H1 (cell line): ENCODE measurements at regions not wholly inside any gene's neighbourhood (a gene's known extent, or its start where the extent isn't known, plus 50 kb on each side); places are given as distances from the start of the nearest gene placed in this dataset.

Source experiments
- CTCF ChIA-PET: fragments of 300-600 bp; sonication (Branson Sonifier 250); formaldehyde crosslinking; loops from one replicate; lab custom pipeline; 2021; ENCODE audit not compliant: partially characterized antibody; lab: Charles Lee
- POLR2A ChIA-PET: fragments of 300-600 bp; sonication (Branson Sonifier 250); formaldehyde crosslinking; loops from one replicate; lab custom pipeline; 2021; ENCODE audit warnings: inconsistent platforms; ENCODE audit not compliant: partially characterized antibody; lab: Charles Lee
- DNase-seq, 2 experiments: peaks; one replicate each; pipeline versions ENCODE4 v3.0.0 to v3.0.0-alpha.2; 2010 to 2022; ENCODE audit warnings: low spot score in 2 of 2, low read depth in 1 of 2, mixed read lengths in 1 of 2
- FAIRE-seq: peaks from 2 replicates; lab custom pipeline; 2011; peaks lifted over from hg19 to GRCh38; lab: Jason Lieb, UNC
- H2AFZ ChIP-seq: 2 replicates; pipeline ENCODE4 v1.8.1; 2012; ENCODE audit warnings: low read length, inconsistent platforms
- H2AK5ac ChIP-seq: 2 replicates; pipeline ENCODE4 v1.6.1; 2013; ENCODE audit warnings: low read depth, low read length
- H2BK120ac ChIP-seq: replicated peaks from 2 replicates; pipeline ENCODE3; 2013; ENCODE audit warnings: low read depth, low read length, inconsistent platforms
- H2BK12ac ChIP-seq: 2 replicates; pipeline ENCODE4 v1.6.1; 2013; ENCODE audit warnings: low read depth, low read length
- H2BK15ac ChIP-seq: 2 replicates; pipeline ENCODE4 v1.6.1; 2013; ENCODE audit warnings: low read length
- H2BK20ac ChIP-seq: 2 replicates; pipeline ENCODE4 v1.6.1; 2013; ENCODE audit warnings: low read length
- H2BK5ac ChIP-seq: 2 replicates; pipeline ENCODE4 v1.6.1; 2013; ENCODE audit warnings: low read depth, low read length
- H3K14ac ChIP-seq: 2 replicates; pipeline ENCODE4 v1.6.1; 2013; ENCODE audit warnings: inconsistent platforms; ENCODE audit not compliant: insufficient read length
- H3K18ac ChIP-seq: 2 replicates; pipeline ENCODE4 v1.6.1; 2013; ENCODE audit warnings: low read length; ENCODE audit errors: extremely low read depth
- H3K23ac ChIP-seq: 2 replicates; pipeline ENCODE4 v1.6.1; 2013; ENCODE audit warnings: inconsistent platforms; ENCODE audit not compliant: insufficient read length
- H3K23me2 ChIP-seq: 2 replicates; pipeline ENCODE4 v1.6.1; 2013; ENCODE audit warnings: low read depth, low read length
- H3K27ac ChIP-seq: 2 replicates; pipeline ENCODE4 v1.6.1; 2011; ENCODE audit warnings: low read depth, low read length, inconsistent platforms
- H3K27me3 ChIP-seq, 4 experiments: replicated peaks in 1 of 4; 1 replicate in 1 of 4; 2 replicates in 3 of 4; pipeline versions ENCODE4 v1.6.1 to v1.8.1; 2011 to 2013; ENCODE audit warnings: low read length in 3 of 4, mild to moderate bottlenecking in 3 of 4, inconsistent platforms in 2 of 4, mixed read lengths in 2 of 4, moderate library complexity in 1 of 4; ENCODE audit not compliant: control insufficient read depth in 3 of 4, insufficient read depth in 3 of 4; ENCODE audit errors: extremely low read depth in 1 of 4
- H3K36me3 ChIP-seq, 4 experiments: 2 replicates each; pipeline versions ENCODE4 v1.6.1 to v1.8.1; 2011 to 2013; ENCODE audit warnings: mild to moderate bottlenecking in 4 of 4, low read length in 3 of 4, moderate library complexity in 2 of 4, control low read depth in 1 of 4, inconsistent platforms in 1 of 4; ENCODE audit not compliant: insufficient read depth in 4 of 4, control insufficient read depth in 2 of 4
- H3K4ac ChIP-seq: replicated peaks from 2 replicates; pipeline ENCODE3; 2013; ENCODE audit warnings: low read length, low read depth, mixed read lengths, inconsistent platforms; ENCODE audit not compliant: insufficient read length
- H3K4me1 ChIP-seq, 4 experiments: replicated peaks in 1 of 4; 1 replicate in 1 of 4; 2 replicates in 3 of 4; pipeline versions ENCODE4 v1.6.1 to v1.8.1; 2011 to 2013; ENCODE audit warnings: low read length in 3 of 4, inconsistent platforms in 2 of 4, mixed read lengths in 1 of 4; ENCODE audit not compliant: insufficient read depth in 4 of 4, control insufficient read depth in 3 of 4
- H3K4me2 ChIP-seq, 2 experiments: 2 replicates each; pipeline versions ENCODE4 v1.6.1 to v1.8.1; 2011 to 2013; ENCODE audit warnings: low read depth in 2 of 2, low read length in 2 of 2, control low read depth in 1 of 2, inconsistent platforms in 1 of 2, mild to moderate bottlenecking in 1 of 2; ENCODE audit not compliant: insufficient read depth in 1 of 2
- H3K4me3 ChIP-seq, 4 experiments: fragments of 200-600, 300-600 bp in 1 of 4; sonication (generic), shearing (Covaris generic), sonication (Bioruptor Twin) in 1 of 4; 2 replicates each; pipeline versions ENCODE4 v1.5.1 to v1.8.1; 2011 to 2016; ENCODE audit warnings: low read length in 4 of 4, low read depth in 3 of 4, control low read depth in 2 of 4, inconsistent platforms in 2 of 4, mild to moderate bottlenecking in 2 of 4, mixed read lengths in 1 of 4, moderate library complexity in 1 of 4; ENCODE audit not compliant: insufficient read depth in 2 of 4; ENCODE audit errors: extremely low read depth in 1 of 4
- H3K56ac ChIP-seq: replicated peaks from 2 replicates; pipeline ENCODE3; 2013; ENCODE audit warnings: low read depth, mild to moderate bottlenecking, mixed read lengths, low read length, inconsistent platforms; ENCODE audit not compliant: insufficient read length
- H3K79me1 ChIP-seq: 2 replicates; pipeline ENCODE4 v1.6.1; 2013; ENCODE audit warnings: low read depth, low read length, control low read depth
- H3K79me2 ChIP-seq, 2 experiments: 2 replicates each; pipeline versions ENCODE4 v1.6.1 to v1.8.1; 2012 to 2013; ENCODE audit warnings: low read length in 2 of 2, mild to moderate bottlenecking in 2 of 2, inconsistent platforms in 1 of 2; ENCODE audit not compliant: insufficient read depth in 2 of 2, control insufficient read depth in 1 of 2
- H3K9ac ChIP-seq, 4 experiments: replicated peaks in 1 of 4; 1 replicate in 1 of 4; 2 replicates in 3 of 4; pipeline versions ENCODE4 v1.6.1 to v1.8.1; 2011 to 2013; ENCODE audit warnings: low read depth in 3 of 4, low read length in 3 of 4, control low read depth in 2 of 4, mild to moderate bottlenecking in 2 of 4, moderate library complexity in 2 of 4, inconsistent platforms in 1 of 4; ENCODE audit errors: extremely low read depth in 1 of 4
- H3K9me3 ChIP-seq, 2 experiments: 2 replicates each; pipeline versions ENCODE4 v1.6.1 to v1.8.1; 2012 to 2013; ENCODE audit warnings: mild to moderate bottlenecking in 2 of 2, moderate library complexity in 2 of 2, control low read depth in 1 of 2, inconsistent platforms in 1 of 2, low read depth in 1 of 2, low read length in 1 of 2, mixed read lengths in 1 of 2; ENCODE audit not compliant: insufficient read depth in 2 of 2
- H4K20me1 ChIP-seq, 2 experiments: replicated peaks in 1 of 2; 2 replicates each; pipeline versions ENCODE3 to v1.8.1; 2011 to 2013; ENCODE audit warnings: inconsistent platforms in 2 of 2, low read length in 2 of 2, mild to moderate bottlenecking in 1 of 2; ENCODE audit not compliant: insufficient read depth in 2 of 2, control insufficient read depth in 1 of 2
- H4K5ac ChIP-seq: 2 replicates; pipeline ENCODE4 v1.6.1; 2013; ENCODE audit warnings: low read length, low read depth, mixed read lengths, inconsistent platforms; ENCODE audit not compliant: insufficient read length
- H4K8ac ChIP-seq: 2 replicates; pipeline ENCODE4 v1.8.0; 2013; ENCODE audit warnings: mild to moderate bottlenecking, moderate library complexity, low read length, inconsistent platforms; ENCODE audit not compliant: insufficient read depth; ENCODE audit errors: extremely low read depth
- H4K91ac ChIP-seq: replicated peaks from 2 replicates; pipeline ENCODE3; 2013; ENCODE audit warnings: low read length, mixed read lengths, inconsistent platforms; ENCODE audit not compliant: insufficient read length
- CBX5 ChIP-seq: fragments of 300-800, 300-1000 bp; sonication (generic); IDR thresholded peaks from 2 replicates; pipeline ENCODE4 v1.7.1; 2016; ENCODE audit warnings: antibody characterized with exemption, low read length, low read depth
- EGR1 ChIP-seq: IDR thresholded peaks from 2 replicates; pipeline ENCODE4 v1.6.1; 2011; ENCODE audit warnings: low read depth, low read length, borderline replicate concordance
- EZH2 ChIP-seq: fragments of 200-600 bp; sonication (generic); IDR thresholded peaks from 2 replicates; pipeline ENCODE4 v1.7.1; 2012; ENCODE audit warnings: low read depth, mild to moderate bottlenecking, moderate library complexity, low read length, inconsistent platforms; ENCODE audit not compliant: severe bottlenecking
- GABPA ChIP-seq: IDR thresholded peaks from 2 replicates; pipeline ENCODE4 v1.6.1; 2011; ENCODE audit warnings: mild to moderate bottlenecking, low read length, moderate library complexity, borderline replicate concordance; ENCODE audit not compliant: insufficient read depth
- MAFK ChIP-seq: IDR thresholded peaks from 2 replicates; pipeline ENCODE4 v1.6.1; 2012; ENCODE audit warnings: low read depth, mild to moderate bottlenecking, improper control_type of control experiment, low read length
- NRF1 ChIP-seq: IDR thresholded peaks from 2 replicates; pipeline ENCODE4 v1.6.1; 2011; ENCODE audit warnings: mild to moderate bottlenecking, low read depth, low read length, improper control_type of control experiment
- RNF2 ChIP-seq: fragments of 200-900, 300-1000 bp; sonication (generic); IDR thresholded peaks from 2 replicates; pipeline ENCODE4 v1.7.1; 2016; ENCODE audit warnings: borderline replicate concordance, low read depth, mild to moderate bottlenecking, antibody characterized with exemption, low read length; ENCODE audit not compliant: poor library complexity, severe bottlenecking; ENCODE audit errors: missing control alignments
- SAP30 ChIP-seq: fragments of 300-600 bp; sonication (generic); IDR thresholded peaks from 2 replicates; pipeline ENCODE4 v1.7.1; 2012; ENCODE audit warnings: low read length, moderate library complexity, mild to moderate bottlenecking, inconsistent platforms; ENCODE audit not compliant: insufficient read depth, insufficient replicate concordance
- SP1 ChIP-seq: IDR thresholded peaks from 2 replicates; pipeline ENCODE4 v1.6.1; 2011; ENCODE audit warnings: low read depth, low read length
- TAF7 ChIP-seq: optimal IDR thresholded peaks from 2 replicates; pipeline ENCODE3; 2011; ENCODE audit warnings: low read depth, mild to moderate bottlenecking, inconsistent platforms, low read length, moderate library complexity, borderline replicate concordance
- WGBS, 2 experiments: shearing (Covaris generic) in 1 of 2; methylation state at CpG; one replicate each; pipeline versions ENCODE4 v1.1.6 to v1.1.7; 2013 to 2015; ENCODE audit warnings: low lambda C conversion rate in 2 of 2, mixed read lengths in 2 of 2, inconsistent platforms in 1 of 2, low coverage in 1 of 2, missing lambda C conversion rate in 1 of 2; ENCODE audit not compliant: insufficient replicate concordance in 2 of 2, insufficient coverage in 1 of 2, insufficient read length in 1 of 2; ENCODE audit errors: extremely low coverage in 1 of 2, missing lambda C conversion rate in 1 of 2; 5-methylcytosine and 5-hydroxymethylcytosine counted together

DNA sequence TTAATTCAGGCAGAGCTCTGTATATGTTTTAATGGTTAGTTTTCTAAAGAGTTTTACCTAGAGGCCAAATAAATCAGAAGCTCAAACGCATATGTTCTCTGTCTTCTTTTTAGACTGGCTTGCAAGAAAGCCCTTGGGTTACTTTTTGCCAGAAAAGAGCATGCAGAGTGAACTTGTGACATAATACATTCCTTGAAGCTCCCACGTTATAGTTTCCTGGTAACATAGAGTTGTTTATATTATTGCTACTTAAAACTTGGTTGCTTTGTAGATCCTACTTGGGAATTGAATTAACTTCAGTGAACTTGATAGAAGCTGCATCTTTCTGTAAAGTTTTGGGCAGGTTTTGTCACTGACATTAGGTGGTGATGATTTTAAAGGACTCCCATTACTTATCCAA lies 102.9 kb downstream of the C9orf152 start:
- H3K36me3 ChIP-seq: peaks cover 0 to 3% (median 0%) of the 10 kb centered on the region in 4 experiments; a peak in 1 of 8 replicates
- H2BK20ac ChIP-seq: no peak overlapping the region
- H2AFZ ChIP-seq: no peak overlapping the region
- WGBS, 2 experiments: 86% methylated on average over 2 of the region's 2 CpGs; no CpG with 5 or more reads in 1 of the 2 experiments
- H3K18ac ChIP-seq: no peak overlapping the region
- H4K91ac ChIP-seq: no peak overlapping the region
- no peak overlapping the region for H2BK120ac ChIP-seq
- no peak overlapping the region for H3K4me2 ChIP-seq
- no peak overlapping the region for H3K56ac ChIP-seq
- CTCF ChIA-PET: interaction anchor here (0.9 to 1.6 kb wide), 8 partner anchors 15 to 113 kb away, joined by 3 to 5 read pairs (median 3); no protein-coding TSS in a partner anchor
- H2AK5ac ChIP-seq: no peak overlapping the region
- no peak overlapping the region for H4K8ac ChIP-seq
- no peak overlapping the region for H3K4ac ChIP-seq
- peaks cover 2 to 33% (median 8%) of the 10 kb centered on the region in 4 experiments; a peak in 6 of 7 replicates for H3K4me1 ChIP-seq
- no peak overlapping the region for H2BK12ac ChIP-seq
- no peak overlapping the region for H3K14ac ChIP-seq
- H3K9ac ChIP-seq: no peak overlapping the region
- H3K79me1 ChIP-seq: peaks cover 2% of the 10 kb centered on the region; the same call in 1 of the 2 replicates
- H3K79me2 ChIP-seq: peaks cover 0 to 47% of the 10 kb centered on the region in 2 experiments; a peak in 2 of 4 replicates
- no peak overlapping the region for H2BK15ac ChIP-seq
- no peak overlapping the region for H4K5ac ChIP-seq
- H3K23me2 ChIP-seq: no peaks in the 10 kb centered on the region
- no peak for DNase-seq
- no peaks in the 10 kb centered on the region for H3K27me3 ChIP-seq
- H3K9me3 ChIP-seq: no peaks in the 10 kb centered on the region
- no peak overlapping the region for H3K4me3 ChIP-seq
- H3K23ac ChIP-seq: no peak overlapping the region
- H4K20me1 ChIP-seq: peaks cover under 1 to 4% of the 10 kb centered on the region in 2 experiments
- FAIRE-seq: no peak
- no peak overlapping the region for H2BK5ac ChIP-seq
- POLR2A ChIA-PET: interaction anchor here (1.1 kb wide), 1 partner anchor 22 kb away, joined by 5 read pairs; no protein-coding TSS in a partner anchor
- H3K27ac ChIP-seq: no peak overlapping the region
- TF ChIP-seq SAP30 (no peak), MAFK (no peak), NRF1 (no peak), CBX5 (no peak), RNF2 (no peak), TAF7 (no peak), GABPA (no peak), SP1 (no peak), EGR1 (no peak), EZH2 (no peak)
